ENCODE measurements at regions not wholly inside any gene's neighbourhood (a gene's known extent, or its start where the extent isn't known, plus 50 kb on each side); places are given as distances from the start of the nearest gene placed in this dataset.

GRCh38 chr2:207258263-207258991 lies 92.7 kb upstream of the KLF7 start:
- no peak for DNase-seq
- Histone ChIP-seq H3K9me3 (no peaks in the 10 kb centered on the region), H3K4me1 (peaks cover 0 to 8% of the 10 kb centered on the region in 2 donors), H3K27me3 (no peaks in the 10 kb centered on the region), H3K36me3 (no peaks in the 10 kb centered on the region), H3K4me3 (replicated peaks in 1 of 3) (no peak overlapping the region), H3K27ac (no peak overlapping the region)
- intact Hi-C loops (cut with DNase I): no loop called here
- WGBS, 2 donors: 53 to 61% methylated on average over 6 of the region's 6 CpGs
- TF ChIP-seq CTCF (IDR thresholded peaks at IDR 0.05) (no peak), POLR2A (IDR thresholded peaks at IDR 0.05) (no peak)

GRCh38 chr2:207260021-207260420 lies 94.3 kb upstream of the KLF7 start:
- Histone ChIP-seq H3K9me3 (no peaks in the 10 kb centered on the region), H3K4me3 (replicated peaks in 1 of 3) (no peak overlapping the region), H3K27ac (no peak overlapping the region), H3K27me3 (no peaks in the 10 kb centered on the region), H3K4me1 (peaks cover 0 to 8% of the 10 kb centered on the region in 2 donors), H3K36me3 (no peaks in the 10 kb centered on the region)
- 84 to 92% methylated on average over 2 of the region's 2 CpGs for WGBS, 2 donors
- DNase-seq: no peak
- TF ChIP-seq POLR2A (IDR thresholded peaks at IDR 0.05) (no peak), CTCF (IDR thresholded peaks at IDR 0.05) (no peak)
- intact Hi-C loops (cut with DNase I): no loop called here

GRCh38 chr2:207260947-207261346 lies 95.2 kb upstream of the KLF7 start:
- DNase-seq: no peak
- 90 to 94% methylated on average over 4 of the region's 4 CpGs for WGBS, 2 donors
- Histone ChIP-seq H3K27ac (no peak overlapping the region), H3K4me3 (replicated peaks in 1 of 3) (no peak overlapping the region), H3K36me3 (no peaks in the 10 kb centered on the region), H3K4me1 (peaks cover 0 to 8% of the 10 kb centered on the region in 2 donors), H3K27me3 (no peaks in the 10 kb centered on the region), H3K9me3 (no peaks in the 10 kb centered on the region)
- intact Hi-C loops (cut with DNase I): no loop called here
- TF ChIP-seq CTCF (IDR thresholded peaks at IDR 0.05) (no peak), POLR2A (IDR thresholded peaks at IDR 0.05) (no peak)

GRCh38 chr2:207264310-207264709 lies 98.6 kb upstream of the KLF7 start:
- no peaks in the 10 kb centered on the region for H3K9me3 ChIP-seq
- WGBS, 2 donors: 73 to 77% methylated on average over 2 of the region's 2 CpGs
- no peaks in the 10 kb centered on the region for H3K27me3 ChIP-seq
- no peak overlapping the region for H3K27ac ChIP-seq
- H3K4me3 ChIP-seq (replicated peaks in 1 of 3): no peak overlapping the region
- H3K36me3 ChIP-seq: no peaks in the 10 kb centered on the region
- no peaks in the 10 kb centered on the region for H3K4me1 ChIP-seq
- TF ChIP-seq CTCF (IDR thresholded peaks at IDR 0.05) (no peak), POLR2A (IDR thresholded peaks at IDR 0.05) (no peak)
- intact Hi-C loops (cut with DNase I): no loop called here
- no peak for DNase-seq

- Histone ChIP-seq H3K9me3 (no peaks in the 10 kb centered on the region), H3K4me1 (no peaks in the 10 kb centered on the region), H3K36me3 (no peaks in the 10 kb centered on the region), H3K4me3 (replicated peaks in 1 of 3) (no peak overlapping the region), H3K27me3 (no peaks in the 10 kb centered on the region), H3K27ac (no peak overlapping the region)
- DNase-seq: no peak
- WGBS, 2 donors: 80 to 90% methylated on average over 2 of the region's 2 CpGs
- no peak for TF ChIP-seq CTCF (IDR thresholded peaks at IDR 0.05)
- TF ChIP-seq POLR2A (IDR thresholded peaks at IDR 0.05): no peak
- intact Hi-C loops (cut with DNase I): no loop called here
Observed at GRCh38 chr2:207265332-207265731, 99.6 kb upstream of the KLF7 start.

Measured in thyroid gland (tissue), 4 donors.